ENCODE measurements at regions not wholly inside any gene's neighbourhood (a gene's known extent, or its start where the extent isn't known, plus 50 kb on each side); places are given as distances from the start of the nearest gene placed in this dataset.

DNA sequence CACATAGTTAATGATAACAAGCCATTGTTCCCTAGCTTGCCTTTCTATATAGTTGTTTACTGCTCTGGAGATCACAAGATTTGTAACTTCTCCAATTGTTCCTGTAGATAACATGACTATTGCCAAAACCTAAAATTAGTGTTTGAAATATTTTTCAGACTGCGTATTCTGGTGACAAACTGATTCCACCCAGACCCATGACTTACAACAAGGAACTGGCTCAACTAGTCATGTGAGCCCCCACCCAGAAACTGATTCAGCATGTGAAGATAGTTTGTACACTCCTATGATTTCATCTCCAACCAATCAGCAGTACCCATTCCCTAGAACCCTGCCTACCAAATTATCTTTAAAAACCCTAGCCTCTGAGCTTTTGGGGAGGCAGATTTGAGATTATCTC, 131.4 kb upstream of the BCL9 start:
- H3K18ac ChIP-seq (ENCODE audit: low read depth in 1 of 2, low read length in 2 of 2): no peak overlapping the region
- no peak overlapping the region for H2AFZ ChIP-seq (ENCODE audit: low read depth, low read length)
- no peak overlapping the region for H3K4me2 ChIP-seq (ENCODE audit: low read length, poor library complexity, severe bottlenecking)
- no peaks in the 10 kb centered on the region for H3K79me1 ChIP-seq (replicated peaks; ENCODE audit: low read length, poor library complexity, severe bottlenecking)
- H3K27ac ChIP-seq (ENCODE audit: low read length, poor library complexity, severe bottlenecking): no peak overlapping the region
- WGBS: 100% methylated on average over 1 of the region's 1 CpG
- DNase-seq: no peak
- no peak overlapping the region for H3K4ac ChIP-seq (ENCODE audit: low read depth in 1 of 2, low read length in 2 of 2)
- H2AK5ac ChIP-seq (ENCODE audit: low read length, severe bottlenecking): no peak overlapping the region
- no peak overlapping the region for H3K14ac ChIP-seq (ENCODE audit: low read length in 2 of 2)
- H3K9me3 ChIP-seq (ENCODE audit: control insufficient read depth, low read length): peaks cover 34% of the 10 kb centered on the region
- no peak overlapping the region for H2BK12ac ChIP-seq (ENCODE audit: low read length in 2 of 2)
- no peak overlapping the region for H3K9ac ChIP-seq (ENCODE audit: low read length)
- H3K4me1 ChIP-seq (ENCODE audit: control insufficient read depth, insufficient read depth, low read depth, low read length): no peaks in the 10 kb centered on the region
- no peak overlapping the region for H4K91ac ChIP-seq (ENCODE audit: low read length)
- H4K8ac ChIP-seq (ENCODE audit: low read length): no peak overlapping the region
- H3K4me3 ChIP-seq (ENCODE audit: insufficient read depth in 1 of 2, low read depth in 1 of 2, low read length in 2 of 2): no peak overlapping the region
- no peaks in the 10 kb centered on the region for H3K36me3 ChIP-seq (ENCODE audit: control insufficient read depth in 1 of 2, insufficient read depth in 2 of 2, low read depth in 1 of 2, low read length in 2 of 2)
- no peak overlapping the region for H2BK120ac ChIP-seq (ENCODE audit: low read depth, low read length)
- no peaks in the 10 kb centered on the region for H3K27me3 ChIP-seq (ENCODE audit: control insufficient read depth in 1 of 2, insufficient read depth in 1 of 2, low read length in 2 of 2)
- H2BK5ac ChIP-seq (ENCODE audit: low read depth, low read length, poor library complexity, severe bottlenecking): no peak overlapping the region
- H3K23ac ChIP-seq (ENCODE audit: low read length in 2 of 2): no peak overlapping the region
- H2BK15ac ChIP-seq (ENCODE audit: low read depth, poor library complexity, severe bottlenecking): no peak overlapping the region

DNA sequence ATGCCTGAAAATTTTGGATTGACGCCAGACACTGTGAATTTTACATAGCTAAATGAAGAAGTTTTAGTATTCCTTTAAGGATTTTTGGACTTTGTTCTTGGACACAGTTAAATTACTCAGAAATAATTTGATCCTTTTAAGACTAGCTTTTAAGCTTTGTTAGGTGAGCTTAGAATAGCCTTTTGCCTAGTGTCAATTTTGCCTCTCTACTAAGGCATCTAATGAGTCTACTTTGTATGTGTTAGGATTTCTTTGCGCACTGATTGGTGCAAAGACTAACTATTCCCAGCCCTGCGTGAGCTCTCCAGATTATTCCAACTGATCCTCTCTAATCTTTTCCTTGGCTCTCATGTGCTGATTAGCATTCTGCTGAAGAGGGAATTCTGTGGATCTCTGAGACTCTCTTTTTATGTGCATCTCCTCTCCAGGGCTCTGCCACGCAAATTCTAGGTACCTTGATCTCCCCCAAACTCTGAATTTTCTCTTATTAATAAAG, 128.1 kb upstream of the BCL9 start:
- Histone ChIP-seq H3K4me2 (ENCODE audit: low read length, poor library complexity, severe bottlenecking) (no peak overlapping the region), H3K18ac (ENCODE audit: low read depth in 1 of 2, low read length in 2 of 2) (no peak overlapping the region), H3K27me3 (ENCODE audit: control insufficient read depth in 1 of 2, insufficient read depth in 1 of 2, low read length in 2 of 2) (peaks cover 0 to 5% of the 10 kb centered on the region in 2 experiments), H3K9ac (ENCODE audit: low read length) (no peak overlapping the region), H2BK5ac (ENCODE audit: low read depth, low read length, poor library complexity, severe bottlenecking) (no peak overlapping the region), H3K79me1 (replicated peaks; ENCODE audit: low read length, poor library complexity, severe bottlenecking) (no peaks in the 10 kb centered on the region), H3K36me3 (ENCODE audit: control insufficient read depth in 1 of 2, insufficient read depth in 2 of 2, low read depth in 1 of 2, low read length in 2 of 2) (no peaks in the 10 kb centered on the region), H4K8ac (ENCODE audit: low read length) (no peak overlapping the region), H3K14ac (ENCODE audit: low read length in 2 of 2) (no peak overlapping the region), H2BK120ac (ENCODE audit: low read depth, low read length) (no peak overlapping the region), H2AFZ (ENCODE audit: low read depth, low read length) (no peak overlapping the region), H3K4ac (ENCODE audit: low read depth in 1 of 2, low read length in 2 of 2) (no peak overlapping the region), H3K9me3 (ENCODE audit: control insufficient read depth, low read length) (peaks cover 34% of the 10 kb centered on the region), H4K91ac (ENCODE audit: low read length) (no peak overlapping the region), H3K27ac (ENCODE audit: low read length, poor library complexity, severe bottlenecking) (no peak overlapping the region), H3K4me1 (ENCODE audit: control insufficient read depth, insufficient read depth, low read depth, low read length) (no peaks in the 10 kb centered on the region), H3K23ac (ENCODE audit: low read length in 2 of 2) (no peak overlapping the region), H3K4me3 (ENCODE audit: insufficient read depth in 1 of 2, low read depth in 1 of 2, low read length in 2 of 2) (no peak overlapping the region), H2BK12ac (ENCODE audit: low read length in 2 of 2) (no peak overlapping the region), H2BK15ac (ENCODE audit: low read depth, poor library complexity, severe bottlenecking) (no peak overlapping the region), H2AK5ac (ENCODE audit: low read length, severe bottlenecking) (no peak overlapping the region)
- WGBS: 72% methylated on average over 1 of the region's 4 CpGs
- DNase-seq: no peak

DNA sequence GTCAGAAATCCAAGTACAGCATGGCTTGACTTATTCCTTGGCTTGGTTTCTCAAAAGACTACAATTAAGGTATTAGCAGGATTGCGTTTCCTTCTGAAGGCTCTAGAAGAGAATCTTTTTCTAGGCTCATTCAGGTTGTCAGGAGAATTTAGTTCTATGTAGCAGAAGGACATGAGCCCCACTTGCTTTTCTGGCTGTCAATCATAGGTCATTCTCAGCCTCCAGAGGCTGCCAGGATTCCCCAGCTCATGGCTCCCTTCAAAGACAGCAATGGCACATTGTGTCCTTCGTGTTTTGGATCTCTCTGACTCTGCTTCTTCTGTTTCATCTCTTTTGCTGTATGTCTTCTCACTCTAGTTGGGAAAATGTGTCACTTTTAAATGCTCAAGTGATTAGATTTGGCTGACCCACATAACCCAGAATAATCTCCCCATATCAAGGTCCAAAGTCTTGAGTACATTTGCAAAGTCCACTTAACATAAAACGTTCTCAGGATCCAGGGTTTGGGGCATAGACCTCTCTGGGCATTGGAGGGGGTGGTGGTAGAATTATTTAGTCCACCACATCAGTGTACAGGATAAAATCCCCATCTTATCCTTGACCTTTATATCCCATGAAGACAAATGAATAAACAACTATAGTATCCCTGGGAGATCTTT, 126.7 kb upstream of the BCL9 start:
- Histone ChIP-seq H3K4me1 (ENCODE audit: control insufficient read depth, insufficient read depth, low read depth, low read length) (no peaks in the 10 kb centered on the region), H2BK5ac (ENCODE audit: low read depth, low read length, poor library complexity, severe bottlenecking) (no peak overlapping the region), H3K27me3 (ENCODE audit: control insufficient read depth in 1 of 2, insufficient read depth in 1 of 2, low read length in 2 of 2) (peaks cover 0 to 5% of the 10 kb centered on the region in 2 experiments), H3K14ac (ENCODE audit: low read length in 2 of 2) (no peak overlapping the region), H3K79me1 (replicated peaks; ENCODE audit: low read length, poor library complexity, severe bottlenecking) (no peaks in the 10 kb centered on the region), H3K27ac (ENCODE audit: low read length, poor library complexity, severe bottlenecking) (no peak overlapping the region), H2AFZ (ENCODE audit: low read depth, low read length) (no peak overlapping the region), H2BK12ac (ENCODE audit: low read length in 2 of 2) (no peak overlapping the region), H3K4me2 (ENCODE audit: low read length, poor library complexity, severe bottlenecking) (no peak overlapping the region), H3K9ac (ENCODE audit: low read length) (no peak overlapping the region), H3K18ac (ENCODE audit: low read depth in 1 of 2, low read length in 2 of 2) (no peak overlapping the region), H3K4ac (ENCODE audit: low read depth in 1 of 2, low read length in 2 of 2) (no peak overlapping the region), H3K4me3 (ENCODE audit: insufficient read depth in 1 of 2, low read depth in 1 of 2, low read length in 2 of 2) (no peak overlapping the region), H3K23ac (ENCODE audit: low read length in 2 of 2) (no peak overlapping the region), H2AK5ac (ENCODE audit: low read length, severe bottlenecking) (no peak overlapping the region), H2BK120ac (ENCODE audit: low read depth, low read length) (no peak overlapping the region), H4K91ac (ENCODE audit: low read length) (no peak overlapping the region), H2BK15ac (ENCODE audit: low read depth, poor library complexity, severe bottlenecking) (no peak overlapping the region), H3K9me3 (ENCODE audit: control insufficient read depth, low read length) (peaks cover 31% of the 10 kb centered on the region), H4K8ac (ENCODE audit: low read length) (no peak overlapping the region), H3K36me3 (ENCODE audit: control insufficient read depth in 1 of 2, insufficient read depth in 2 of 2, low read depth in 1 of 2, low read length in 2 of 2) (no peaks in the 10 kb centered on the region)
- WGBS: 63% methylated on average over 1 of the region's 3 CpGs
- no peak for DNase-seq

DNA sequence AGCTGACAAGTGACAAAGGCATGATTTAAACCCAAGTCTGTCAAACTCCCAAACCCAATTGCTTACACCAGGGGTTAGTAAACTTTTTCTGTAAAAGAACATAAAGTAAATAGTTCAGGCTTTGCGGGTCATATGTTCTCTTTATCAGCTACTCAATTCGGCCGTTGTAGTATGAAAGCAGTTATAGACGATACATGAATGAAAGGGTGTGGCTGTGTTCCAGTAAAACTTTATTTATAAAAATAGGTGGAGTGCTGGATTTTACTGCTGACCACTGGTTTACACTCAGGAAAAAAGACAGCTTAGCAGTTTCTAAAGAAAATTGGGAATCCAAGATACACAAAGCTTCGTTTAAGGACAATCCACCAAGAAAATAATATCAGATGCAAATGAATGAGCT, 124.3 kb upstream of the BCL9 start:
- Histone ChIP-seq H3K27me3 (ENCODE audit: control insufficient read depth in 1 of 2, insufficient read depth in 1 of 2, low read length in 2 of 2) (peaks cover 0 to 5% of the 10 kb centered on the region in 2 experiments), H2BK5ac (ENCODE audit: low read depth, low read length, poor library complexity, severe bottlenecking) (no peak overlapping the region), H4K8ac (ENCODE audit: low read length) (no peak overlapping the region), H2AK5ac (ENCODE audit: low read length, severe bottlenecking) (no peak overlapping the region), H3K4ac (ENCODE audit: low read depth in 1 of 2, low read length in 2 of 2) (no peak overlapping the region), H2BK15ac (ENCODE audit: low read depth, poor library complexity, severe bottlenecking) (no peak overlapping the region), H3K18ac (ENCODE audit: low read depth in 1 of 2, low read length in 2 of 2) (no peak overlapping the region), H3K4me3 (ENCODE audit: insufficient read depth in 1 of 2, low read depth in 1 of 2, low read length in 2 of 2) (no peak overlapping the region), H3K23ac (ENCODE audit: low read length in 2 of 2) (no peak overlapping the region), H4K91ac (ENCODE audit: low read length) (no peak overlapping the region), H3K27ac (ENCODE audit: low read length, poor library complexity, severe bottlenecking) (no peak overlapping the region), H3K36me3 (ENCODE audit: control insufficient read depth in 1 of 2, insufficient read depth in 2 of 2, low read depth in 1 of 2, low read length in 2 of 2) (no peaks in the 10 kb centered on the region), H3K14ac (ENCODE audit: low read length in 2 of 2) (no peak overlapping the region), H3K4me1 (ENCODE audit: control insufficient read depth, insufficient read depth, low read depth, low read length) (no peaks in the 10 kb centered on the region), H3K4me2 (ENCODE audit: low read length, poor library complexity, severe bottlenecking) (no peak overlapping the region), H2AFZ (ENCODE audit: low read depth, low read length) (no peak overlapping the region), H2BK120ac (ENCODE audit: low read depth, low read length) (no peak overlapping the region), H3K9me3 (ENCODE audit: control insufficient read depth, low read length) (peaks cover 10% of the 10 kb centered on the region), H2BK12ac (ENCODE audit: low read length in 2 of 2) (no peak overlapping the region), H3K9ac (ENCODE audit: low read length) (no peak overlapping the region), H3K79me1 (replicated peaks; ENCODE audit: low read length, poor library complexity, severe bottlenecking) (no peaks in the 10 kb centered on the region)
- WGBS: 93% methylated on average over 4 of the region's 5 CpGs
- no peak for DNase-seq
